GM18907 (cell line): ENCODE measurements at regions not wholly inside any gene's neighbourhood (a gene's known extent, or its start where the extent isn't known, plus 50 kb on each side); places are given as distances from the start of the nearest gene placed in this dataset.

Source experiments
- ATAC-seq: cut with Tn5 transposase; IDR thresholded peaks from one replicate; pipeline ENCODE4 v1.9.1; 2021; ENCODE audit warnings: mild to moderate bottlenecking, moderate library complexity; ENCODE audit not compliant: unreplicated experiment

DNA sequence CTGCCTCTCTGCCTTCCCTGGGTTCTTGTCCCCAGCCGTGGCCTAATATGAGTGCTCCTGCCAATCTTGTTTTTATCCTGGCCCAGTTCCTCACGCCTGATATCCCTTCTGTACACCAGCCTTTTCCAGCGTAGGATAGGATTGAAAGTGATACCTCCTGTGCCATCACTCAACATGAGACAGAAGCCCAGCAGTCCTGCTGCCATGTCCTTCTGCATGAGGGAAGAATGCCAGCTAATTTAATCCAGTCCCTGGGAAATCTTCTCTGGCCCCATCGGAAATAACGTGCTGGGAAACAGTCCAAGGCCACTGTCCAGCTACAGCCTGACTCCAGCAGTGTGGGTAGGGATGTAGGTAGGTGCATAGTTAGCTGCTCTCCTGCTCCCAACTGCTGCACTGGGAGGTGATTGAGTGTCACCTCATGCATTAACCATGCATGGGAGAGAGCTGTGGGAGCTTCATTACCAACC lies 92.0 kb upstream of the TPM1 start:
- ATAC-seq, result no peak

DNA sequence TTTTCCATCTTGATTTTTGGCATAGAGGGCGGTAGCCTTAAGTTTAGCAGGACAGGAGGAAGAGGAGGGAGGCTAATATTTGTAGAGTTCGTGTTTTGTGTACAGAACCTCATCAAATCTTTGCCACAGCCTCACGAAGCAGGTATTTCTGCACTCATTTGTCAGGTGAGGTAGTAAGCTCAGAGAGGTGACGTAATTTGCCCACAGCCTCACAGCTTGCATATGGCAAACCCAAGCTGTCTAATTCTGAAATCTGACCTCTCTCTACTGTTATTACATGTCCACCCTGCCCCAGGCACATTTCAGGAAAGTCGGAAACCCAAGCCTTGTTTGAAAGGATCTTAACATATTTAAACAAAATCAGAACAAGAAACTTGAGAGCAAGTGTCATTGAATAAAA lies 91.1 kb upstream of the TPM1 start:
- ATAC-seq, result no peak

DNA sequence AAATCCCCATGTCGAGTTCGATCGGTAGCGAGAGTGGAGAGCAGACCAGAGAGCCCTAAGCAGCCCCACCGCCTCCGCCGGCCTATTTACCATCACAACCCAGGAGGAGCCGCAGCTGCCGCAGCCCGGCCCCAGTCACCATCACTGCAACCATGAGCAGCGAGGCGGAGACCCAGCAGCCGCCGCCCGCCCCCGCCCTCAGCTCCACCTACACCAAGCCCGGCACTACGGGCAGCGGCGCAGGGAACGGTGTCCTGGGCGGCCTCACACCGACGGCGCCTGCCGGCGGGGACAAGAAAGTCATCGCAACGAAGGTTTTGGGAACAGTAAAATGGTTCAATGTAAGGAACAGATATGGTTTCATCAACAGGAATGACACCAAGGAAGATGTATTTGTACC lies 89.5 kb upstream of the TPM1 start:
- ATAC-seq, result no peak

DNA sequence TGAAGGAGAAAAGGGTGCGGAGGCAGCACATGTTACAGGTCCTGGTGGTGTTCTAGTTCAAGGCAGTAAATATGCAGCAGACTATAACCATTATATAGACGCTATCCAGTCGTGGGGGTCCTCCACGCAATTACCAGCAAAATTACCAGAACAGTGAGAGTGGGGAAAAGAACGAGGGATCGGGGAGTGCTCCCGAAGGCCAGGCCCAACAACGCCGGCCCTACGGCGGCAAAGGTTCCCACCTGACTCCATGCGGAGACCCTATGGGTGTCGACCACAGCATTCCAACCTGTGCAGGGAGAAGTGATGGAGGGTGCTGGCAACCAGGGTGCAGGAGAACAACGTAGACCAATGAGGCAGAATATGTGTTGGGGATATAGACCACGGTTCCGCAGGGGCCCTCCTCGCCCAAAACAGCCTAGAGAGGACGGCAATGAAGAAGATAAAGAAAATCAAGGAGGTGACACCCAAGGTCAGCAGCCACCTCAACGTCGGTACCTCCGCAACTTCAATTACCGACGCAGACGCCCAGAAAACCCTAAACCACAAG lies 89.0 kb upstream of the TPM1 start:
- no peak for ATAC-seq

DNA sequence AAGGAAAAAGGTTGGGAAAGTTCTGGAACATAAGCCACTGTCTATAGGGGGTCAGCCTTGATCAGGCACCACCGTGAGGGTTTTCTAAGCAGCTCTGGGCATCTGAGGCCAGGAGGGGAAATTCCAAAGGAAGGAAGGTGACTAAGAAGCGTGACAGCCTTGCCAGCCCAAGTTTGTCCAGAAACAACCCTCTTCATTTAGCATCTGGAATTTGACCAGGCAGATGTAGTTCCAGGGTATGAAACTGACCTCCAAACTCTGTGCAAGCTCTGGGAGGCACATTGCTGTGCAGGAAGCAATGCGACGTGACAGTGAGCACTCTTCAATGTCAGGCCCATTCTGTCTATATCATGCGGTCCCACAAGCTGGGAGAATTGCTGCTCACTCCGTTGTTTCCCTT lies 85.4 kb upstream of the TPM1 start:
- no peak for ATAC-seq

DNA sequence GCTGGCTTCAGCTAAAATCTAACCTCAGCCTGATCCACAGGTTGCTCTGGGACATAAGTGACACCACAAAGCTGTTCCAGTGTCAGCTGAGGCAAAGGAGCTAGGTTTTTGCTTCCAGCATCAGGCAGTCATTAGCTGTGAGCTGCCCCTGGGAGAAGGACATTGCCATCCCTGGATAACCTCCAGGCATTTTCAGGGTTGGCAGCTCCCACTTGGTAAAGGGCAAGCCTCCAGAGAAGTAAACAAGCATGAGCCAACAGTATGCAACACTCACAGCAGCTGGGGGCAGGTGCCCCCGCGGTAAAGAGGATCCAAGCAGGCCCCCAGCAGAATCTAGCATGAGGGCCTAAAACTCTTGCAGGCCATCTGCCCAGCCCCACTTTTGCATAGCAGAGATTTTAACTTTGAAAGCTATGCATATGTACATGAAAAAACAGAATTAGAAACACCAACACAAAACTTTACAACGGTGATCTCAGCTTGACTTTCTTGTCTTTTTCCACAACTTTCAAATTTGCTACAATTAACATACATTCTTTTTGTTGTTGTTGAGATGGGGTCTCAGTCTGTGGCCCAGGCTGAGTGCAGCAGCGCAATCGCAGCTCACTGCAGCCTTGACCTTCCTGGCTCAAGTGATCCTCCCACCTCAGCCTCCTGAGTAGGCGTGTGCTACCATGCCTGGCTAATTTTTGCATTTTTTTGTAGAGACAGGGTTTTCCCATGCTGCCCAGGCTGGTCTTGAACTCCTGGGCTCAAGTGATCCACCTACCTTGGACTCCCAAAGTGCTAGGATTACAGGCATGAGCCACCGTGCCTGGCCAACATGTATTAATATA lies 83.8 kb upstream of the TPM1 start:
- ATAC-seq, result no peak

DNA sequence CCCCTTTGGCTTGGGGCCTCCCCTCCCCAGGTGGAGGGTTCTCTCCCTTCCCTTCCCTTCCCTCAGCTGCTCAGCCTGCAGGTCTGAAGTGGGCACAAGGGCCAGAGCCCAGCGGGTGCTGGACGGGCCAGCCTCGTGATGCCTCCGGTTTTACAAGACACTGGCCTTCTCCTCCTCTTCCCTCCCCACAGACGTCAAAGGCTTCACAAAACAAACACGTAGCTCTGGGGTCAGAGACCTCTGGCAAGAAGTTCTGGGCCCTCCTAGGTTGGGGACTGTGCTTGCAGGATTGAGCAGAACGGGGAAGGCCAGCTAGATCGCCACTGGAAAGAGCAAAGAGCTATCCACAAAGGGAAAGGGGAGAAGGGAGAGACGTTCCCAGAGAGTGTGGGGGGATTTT lies 81.4 kb upstream of the TPM1 start:
- ATAC-seq, result no peak

DNA sequence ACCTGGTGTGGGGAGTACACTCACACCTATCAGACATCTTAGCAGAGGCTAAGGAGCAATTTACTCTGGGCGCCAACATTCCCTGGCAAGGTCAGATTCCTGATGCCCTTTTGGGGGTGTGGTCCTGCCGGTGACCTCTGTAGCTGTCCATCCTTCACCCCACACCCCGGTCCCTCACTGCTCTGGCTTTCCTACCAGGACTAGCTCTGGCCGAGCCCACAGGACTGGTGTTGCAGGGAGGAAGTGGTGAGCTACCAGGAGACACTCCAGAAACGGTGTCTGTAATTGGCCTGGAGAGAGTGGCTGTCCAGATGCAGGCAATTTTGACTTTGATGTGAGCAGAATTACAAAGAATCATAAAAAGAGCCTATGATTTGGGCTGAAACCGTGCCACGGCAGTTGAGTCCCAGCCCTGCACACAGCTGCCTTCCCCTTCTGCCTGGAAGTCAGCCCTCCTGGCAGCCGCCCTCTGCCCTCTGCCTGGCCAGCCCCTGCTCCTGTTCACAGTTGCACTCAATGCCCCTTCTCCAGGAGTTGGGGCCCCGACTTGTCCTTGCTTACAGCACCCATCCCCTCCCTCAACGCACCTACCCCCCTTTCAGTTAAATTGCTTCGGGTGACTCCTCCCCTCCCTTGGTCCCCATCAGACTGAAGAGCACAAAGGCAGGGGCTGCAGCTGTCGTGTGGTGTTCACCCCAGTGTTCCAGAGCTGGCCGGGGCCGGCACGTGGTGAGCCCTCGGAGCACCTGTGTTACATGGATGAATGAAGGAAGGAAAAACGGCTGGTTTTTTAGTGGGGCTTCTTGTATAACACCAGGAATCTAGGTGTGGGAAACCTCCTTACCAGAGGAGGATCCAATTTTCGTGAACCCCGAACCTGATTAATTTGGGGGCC lies 80.2 kb upstream of the TPM1 start:
- ATAC-seq, result no peak

DNA sequence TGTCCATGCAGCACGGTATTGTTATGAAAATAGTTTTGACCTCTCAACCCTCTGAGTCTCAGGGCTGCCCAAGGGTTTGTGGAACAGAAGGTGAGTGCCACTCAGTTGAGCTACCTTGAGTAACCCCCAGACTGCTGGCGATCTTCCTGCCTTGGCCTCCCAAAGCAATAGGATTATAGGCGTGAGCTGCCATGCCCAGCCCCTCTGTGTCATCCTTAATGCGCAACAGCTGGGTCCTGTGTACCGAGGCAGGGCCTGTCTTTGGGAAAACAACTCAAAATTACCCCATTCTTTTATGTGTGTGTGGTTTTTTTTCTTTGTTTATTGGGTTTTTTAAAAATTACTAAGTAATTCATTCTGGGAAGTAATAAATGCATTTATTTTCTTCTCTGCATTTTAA lies 78.3 kb upstream of the TPM1 start:
- no peak for ATAC-seq

DNA sequence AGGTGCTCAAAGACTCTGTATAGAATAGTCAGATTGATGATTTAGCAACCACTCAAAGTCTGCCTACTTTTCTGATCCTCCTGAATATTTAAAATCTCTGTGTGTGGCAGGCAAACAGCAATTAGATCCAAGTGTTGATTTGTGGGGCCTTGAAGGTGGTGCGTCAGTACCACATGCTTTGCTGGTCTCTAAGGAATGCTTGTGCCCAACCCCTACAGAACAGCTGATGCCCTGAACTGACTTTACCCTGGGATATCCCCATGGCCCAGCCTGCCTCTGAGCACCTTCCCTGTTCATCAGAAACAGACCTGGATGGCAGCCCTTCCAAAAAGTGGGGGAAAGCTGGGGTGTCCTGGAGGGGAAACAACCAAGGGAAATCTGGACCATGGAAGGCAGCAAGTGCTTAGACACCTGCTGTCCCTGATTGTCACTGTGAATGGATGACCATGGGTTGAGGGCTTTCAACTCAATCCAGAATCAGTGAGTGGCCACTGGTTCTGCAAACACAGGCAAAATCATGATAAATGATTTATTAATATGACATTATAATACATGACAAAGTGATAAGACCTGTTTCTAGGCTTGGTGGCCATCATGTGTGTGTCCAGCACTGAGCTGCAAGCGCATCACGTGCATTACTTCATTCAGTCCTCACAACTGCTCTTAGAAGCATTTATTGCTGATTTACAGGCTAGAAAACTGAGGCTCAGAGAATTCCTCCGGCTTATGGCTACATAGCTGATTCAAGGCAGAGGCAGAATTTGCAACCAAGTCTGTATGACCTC lies 76.1 kb upstream of the TPM1 start:
- no peak for ATAC-seq

DNA sequence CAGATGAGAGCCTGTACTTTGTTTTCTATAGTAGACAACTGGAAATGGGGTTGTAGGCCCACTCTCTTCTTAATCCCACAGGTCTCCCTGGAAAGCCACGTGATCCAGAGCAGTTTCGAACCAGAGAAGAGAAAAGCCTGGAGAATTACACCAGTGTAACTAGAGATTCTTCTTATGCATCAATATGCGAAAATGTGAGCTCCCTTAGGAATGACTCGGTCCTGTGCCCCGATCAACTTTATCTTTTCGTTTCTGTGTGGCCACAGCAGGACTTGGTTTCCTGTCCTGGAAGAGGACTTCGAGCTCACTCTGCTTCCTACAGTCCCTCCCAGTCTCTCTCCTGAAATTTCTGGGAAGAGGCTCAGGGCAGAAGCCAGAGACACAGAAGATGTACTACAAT lies 73.8 kb upstream of the TPM1 start:
- no peak for ATAC-seq

DNA sequence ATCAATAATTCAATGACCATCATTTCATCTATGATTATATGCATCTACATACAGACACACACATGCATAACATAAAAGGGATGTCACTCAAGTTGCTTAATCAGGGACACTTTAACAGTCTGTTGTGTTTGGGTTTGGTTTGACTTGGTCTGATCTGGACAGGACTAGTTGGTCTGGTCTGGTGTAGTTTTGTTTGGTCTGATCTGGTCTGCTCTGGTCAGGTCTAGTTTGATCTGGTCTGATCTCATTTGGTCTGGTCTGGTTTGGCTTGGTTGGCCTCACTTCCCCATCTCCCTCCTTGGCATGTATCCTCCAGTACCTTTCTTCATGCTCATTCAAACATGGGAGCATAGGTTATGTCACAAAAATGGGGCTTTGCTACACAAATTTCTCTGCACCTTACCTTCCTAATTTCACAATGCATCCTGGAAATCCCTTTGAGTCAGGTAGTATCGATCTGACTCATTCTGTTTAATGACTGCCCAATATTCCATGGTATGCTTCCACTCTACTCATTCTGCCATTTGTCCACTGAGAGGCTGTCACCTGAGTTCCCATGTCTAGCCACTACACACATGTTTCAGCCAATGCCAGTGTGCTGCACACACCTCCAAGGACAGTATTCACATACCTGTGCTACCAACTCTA lies 73.0 kb upstream of the TPM1 start:
- ATAC-seq, result no peak

DNA sequence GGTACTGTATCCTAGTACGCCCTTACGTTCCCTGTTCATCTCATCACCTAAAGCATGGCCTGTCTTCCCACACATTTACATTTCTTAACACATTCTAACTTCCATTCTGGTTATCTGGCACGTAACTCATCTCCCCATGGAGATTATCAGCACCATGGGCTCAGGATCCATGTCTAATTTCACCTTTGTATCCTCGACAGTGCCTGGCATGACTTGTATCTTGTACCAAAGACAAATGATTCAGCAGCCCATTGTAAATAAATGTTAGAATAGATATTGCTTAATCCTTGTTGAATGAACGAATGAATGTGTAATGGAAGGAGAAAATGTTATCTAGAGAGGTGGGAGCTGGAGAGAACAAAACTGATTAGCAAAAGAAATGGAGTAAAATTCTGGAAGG lies 69.7 kb upstream of the TPM1 start:
- no peak for ATAC-seq

DNA sequence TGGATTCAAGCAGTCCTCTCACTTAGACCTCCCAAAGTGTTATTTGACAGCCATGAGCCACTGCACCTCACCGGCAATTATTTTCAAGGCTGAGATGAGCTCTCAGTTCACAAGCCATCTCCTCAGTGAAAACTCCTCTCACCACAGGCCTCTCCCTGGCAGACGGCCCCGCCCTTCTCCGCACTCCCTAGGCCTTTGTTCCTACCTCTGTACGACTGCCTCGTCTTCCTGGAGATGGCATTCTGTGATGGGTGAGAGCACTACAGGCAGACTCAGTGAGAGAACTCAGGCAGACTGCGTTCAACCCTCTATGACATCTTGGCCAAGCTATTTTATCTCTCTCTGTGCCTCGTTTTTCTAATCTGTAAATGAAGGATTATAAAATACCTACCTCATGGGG lies 67.0 kb upstream of the TPM1 start:
- no peak for ATAC-seq

DNA sequence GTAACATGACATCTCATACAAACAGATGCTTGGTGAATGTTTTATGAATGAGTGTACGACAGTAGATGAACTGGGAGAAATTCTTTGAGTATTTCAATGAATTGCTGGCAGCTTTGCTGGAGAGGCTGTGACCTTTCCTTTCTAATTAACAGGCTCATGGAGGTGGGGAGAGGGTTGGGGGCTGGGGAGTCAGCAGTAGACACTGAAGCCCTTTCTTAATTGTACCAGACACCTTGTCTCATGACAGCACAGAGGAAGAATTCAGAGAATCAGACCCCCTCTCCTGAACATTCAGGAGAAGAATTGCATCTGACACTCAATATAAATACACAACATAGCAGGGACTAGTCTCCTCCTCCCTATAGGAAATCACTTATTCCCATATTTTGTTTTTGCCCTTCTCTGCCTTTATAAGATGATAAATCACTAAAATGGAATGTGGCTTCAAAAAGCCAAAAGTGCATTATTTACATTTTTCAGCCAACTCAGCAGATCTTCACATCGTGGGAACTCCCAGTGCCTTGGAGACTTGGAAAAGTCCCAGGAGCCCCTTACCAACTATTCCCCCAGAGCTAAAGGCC lies 66.2 kb upstream of the TPM1 start:
- ATAC-seq, result no peak

DNA sequence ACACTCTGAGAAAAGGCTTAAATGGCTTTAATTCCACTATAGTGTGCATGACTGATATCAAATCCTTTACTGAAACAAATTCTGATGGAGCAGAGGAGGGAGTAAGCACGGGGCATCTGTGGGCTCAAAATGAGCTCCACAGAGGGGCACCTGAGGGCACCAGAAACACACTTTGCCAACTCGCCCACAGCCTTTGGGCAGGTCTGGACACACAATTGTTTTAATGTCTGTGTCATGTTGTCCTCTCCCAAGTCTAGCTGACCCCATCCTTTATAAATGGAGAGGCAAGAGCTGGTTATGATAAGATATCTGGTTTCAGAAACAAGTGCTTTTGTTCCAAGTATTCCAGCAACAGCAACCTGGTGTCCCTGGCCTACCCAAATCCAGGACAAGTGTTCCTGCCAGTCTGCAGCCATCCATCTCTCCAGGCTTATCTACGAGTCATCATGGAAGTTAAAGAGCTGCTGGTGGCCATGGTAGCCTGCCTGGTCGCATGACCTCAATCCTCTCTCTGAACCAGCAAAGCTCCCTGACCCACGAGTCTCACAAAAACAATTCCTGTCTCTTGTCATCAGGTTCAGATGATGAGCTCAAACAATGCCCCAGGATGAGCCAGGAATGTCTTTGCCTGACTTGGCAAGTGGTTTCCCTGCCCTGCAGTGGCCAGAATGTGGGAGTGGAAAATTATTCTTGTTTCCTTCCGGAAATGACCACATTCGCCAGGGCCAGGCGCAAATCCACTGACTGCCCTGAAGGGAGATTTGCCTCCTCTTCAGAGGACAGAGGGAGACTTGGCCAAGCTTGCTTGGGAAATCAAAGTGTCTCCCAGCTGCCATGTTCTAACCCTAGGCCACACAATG lies 64.4 kb upstream of the TPM1 start:
- ATAC-seq, result no peak

DNA sequence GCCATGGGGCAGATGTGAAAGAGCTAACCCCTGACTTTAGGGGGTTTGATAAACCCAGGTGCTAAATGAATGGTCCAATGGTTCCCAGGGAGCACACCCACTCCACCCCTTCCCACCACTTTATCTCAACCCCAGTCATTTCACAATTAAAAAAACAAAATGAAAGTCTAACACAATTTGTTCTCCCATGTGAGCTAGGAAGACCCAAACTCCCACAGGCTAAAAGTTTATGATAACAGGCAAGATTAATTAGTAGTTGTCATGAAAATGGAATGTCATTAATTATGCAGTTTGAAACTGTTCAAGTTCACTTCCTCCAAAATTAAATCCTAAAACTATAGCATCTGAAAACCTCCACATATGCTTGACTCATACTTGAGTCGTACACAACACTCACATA lies 63.3 kb upstream of the TPM1 start:
- ATAC-seq, result no peak

DNA sequence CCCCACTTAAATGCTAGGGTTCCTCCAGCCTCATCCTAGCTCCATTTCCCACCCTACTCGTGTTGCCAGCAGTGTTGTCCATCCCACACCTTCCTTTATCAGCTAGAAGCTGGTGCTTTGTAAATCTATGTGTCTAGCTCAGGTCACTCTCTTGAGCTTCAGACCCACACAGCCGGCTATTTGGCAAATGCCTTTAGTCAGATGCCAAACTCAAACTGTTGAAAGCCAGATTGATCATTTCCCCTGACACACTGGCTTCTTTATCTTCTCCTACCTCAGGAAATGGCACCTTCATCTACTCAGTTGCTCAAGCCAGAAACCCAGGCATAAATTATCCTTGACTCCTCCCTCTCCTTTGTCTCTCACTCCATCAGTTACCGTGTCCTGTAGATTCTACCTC lies 61.5 kb upstream of the TPM1 start:
- no peak for ATAC-seq

DNA sequence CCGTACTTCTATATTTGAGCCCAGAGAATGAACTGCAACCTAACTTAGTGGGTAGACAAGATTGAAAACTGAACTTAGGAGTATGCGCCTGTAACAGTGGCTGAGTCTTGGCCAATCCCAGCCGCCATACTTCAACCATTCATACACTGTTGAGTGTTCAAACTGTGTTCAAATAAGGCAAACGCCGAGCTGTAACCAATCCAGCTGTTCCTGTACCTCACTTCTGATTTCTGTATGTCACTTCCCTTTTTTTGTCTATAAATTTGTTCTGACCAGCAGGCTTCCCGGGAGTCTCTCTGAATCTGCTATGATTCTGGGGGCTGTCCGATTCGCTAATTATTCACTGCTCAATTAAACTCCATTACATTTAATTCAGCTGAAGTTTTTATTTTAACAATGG lies 58.6 kb upstream of the TPM1 start:
- ATAC-seq, result no peak
